SK-N-MC (cell line): ENCODE measurements at regions not wholly inside any gene's neighbourhood (a gene's known extent, or its start where the extent isn't known, plus 50 kb on each side); places are given as distances from the start of the nearest gene placed in this dataset.

Experiments used
- DNase-seq: peaks from one replicate; pipeline ENCODE4 v3.0.0-alpha.2; 2011; ENCODE audit warnings: low read depth, low spot score
- H3K27ac ChIP-seq: fragments of 200-600 bp; sonication (generic); 2 replicates; pipeline ENCODE4 v1.5.1; 2016; ENCODE audit warnings: mixed run types
- H3K36me3 ChIP-seq: fragments of 200-600 bp; sonication (generic); 2 replicates; pipeline ENCODE4 v1.6.1; 2017; ENCODE audit warnings: antibody characterized with exemption, low read length, mixed read lengths; ENCODE audit not compliant: insufficient read depth
- H3K4me3 ChIP-seq: fragments of 200-600 bp; sonication (generic); 2 replicates; pipeline ENCODE4 v1.5.1; 2016
- H3K9ac ChIP-seq: fragments of 200-600 bp; sonication (generic); 2 replicates; pipeline ENCODE4 v1.8.0; 2017; ENCODE audit warnings: mixed run types, mixed read lengths; ENCODE audit not compliant: insufficient read length
- H3K9me3 ChIP-seq: fragments of 200-600 bp; sonication (generic); 2 replicates; pipeline ENCODE4 v1.6.1; 2017; ENCODE audit warnings: low read depth, mild to moderate bottlenecking, antibody characterized with exemption, low read length, moderate library complexity, mixed read lengths
- EZH2 ChIP-seq: fragments of 200-600 bp; sonication (generic); IDR thresholded peaks from one replicate; pipeline ENCODE4 v1.6.1; 2017; ENCODE audit warnings: antibody characterized with exemption
- FOXP2 ChIP-seq: optimal IDR thresholded peaks from 2 replicates; pipeline ENCODE3; 2011; ENCODE audit warnings: mild to moderate bottlenecking, moderate library complexity; ENCODE audit not compliant: insufficient read depth; ENCODE audit errors: extremely low read length, control extremely low read depth
- POLR2AphosphoS5 ChIP-seq: IDR thresholded peaks from 2 replicates; pipeline ENCODE4 v1.6.1; 2012; ENCODE audit warnings: mild to moderate bottlenecking, low read depth, low read length, borderline replicate concordance

- Histone ChIP-seq H3K36me3 (no peaks in the 10 kb centered on the region), H3K27ac (no peak overlapping the region), H3K9ac (no peak overlapping the region), H3K9me3 (no peaks in the 10 kb centered on the region), H3K4me3 (no peak overlapping the region)
- no peak for TF ChIP-seq FOXP2
- TF ChIP-seq POLR2AphosphoS5, result no peak
- no peak for TF ChIP-seq EZH2
- DNase-seq, result no peak
Measured at GRCh38 chr14:80266930-80267329, 55.6 kb upstream of the DIO2 start.

GRCh38 chr14:80264702-80265101 lies 53.4 kb upstream of the DIO2 start:
- no peak for DNase-seq
- H3K9me3 ChIP-seq, result no peaks in the 10 kb centered on the region
- no peak overlapping the region for H3K27ac ChIP-seq
- H3K9ac ChIP-seq, result no peak overlapping the region
- H3K36me3 ChIP-seq, result no peaks in the 10 kb centered on the region
- TF ChIP-seq FOXP2 (no peak), EZH2 (no peak), POLR2AphosphoS5 (no peak)
- no peak overlapping the region for H3K4me3 ChIP-seq
